ENCODE measurements at regions not wholly inside any gene's neighbourhood (a gene's known extent, or its start where the extent isn't known, plus 50 kb on each side); places are given as distances from the start of the nearest gene placed in this dataset.

DNA sequence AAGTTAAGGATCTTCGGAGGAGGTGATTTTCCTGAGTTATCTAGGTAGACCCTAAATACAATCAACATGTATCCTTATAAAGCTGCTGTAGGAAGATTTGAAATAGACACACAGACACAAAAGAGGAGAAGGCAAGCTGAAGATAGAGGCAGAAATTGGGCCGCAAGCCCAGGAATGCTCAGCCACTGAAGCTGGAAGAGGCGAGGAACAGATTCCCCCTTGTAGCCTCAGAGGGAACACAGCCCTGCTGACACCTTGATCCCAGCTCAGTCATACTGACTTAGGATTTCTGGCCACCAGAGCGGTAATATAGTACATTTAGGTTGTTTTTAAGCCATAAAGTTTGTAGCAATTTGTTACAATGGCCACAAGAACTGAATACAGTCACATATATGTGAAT, 90.9 kb downstream of the ETAA1 start (continued):
- TF ChIP-seq, protein P1, sequence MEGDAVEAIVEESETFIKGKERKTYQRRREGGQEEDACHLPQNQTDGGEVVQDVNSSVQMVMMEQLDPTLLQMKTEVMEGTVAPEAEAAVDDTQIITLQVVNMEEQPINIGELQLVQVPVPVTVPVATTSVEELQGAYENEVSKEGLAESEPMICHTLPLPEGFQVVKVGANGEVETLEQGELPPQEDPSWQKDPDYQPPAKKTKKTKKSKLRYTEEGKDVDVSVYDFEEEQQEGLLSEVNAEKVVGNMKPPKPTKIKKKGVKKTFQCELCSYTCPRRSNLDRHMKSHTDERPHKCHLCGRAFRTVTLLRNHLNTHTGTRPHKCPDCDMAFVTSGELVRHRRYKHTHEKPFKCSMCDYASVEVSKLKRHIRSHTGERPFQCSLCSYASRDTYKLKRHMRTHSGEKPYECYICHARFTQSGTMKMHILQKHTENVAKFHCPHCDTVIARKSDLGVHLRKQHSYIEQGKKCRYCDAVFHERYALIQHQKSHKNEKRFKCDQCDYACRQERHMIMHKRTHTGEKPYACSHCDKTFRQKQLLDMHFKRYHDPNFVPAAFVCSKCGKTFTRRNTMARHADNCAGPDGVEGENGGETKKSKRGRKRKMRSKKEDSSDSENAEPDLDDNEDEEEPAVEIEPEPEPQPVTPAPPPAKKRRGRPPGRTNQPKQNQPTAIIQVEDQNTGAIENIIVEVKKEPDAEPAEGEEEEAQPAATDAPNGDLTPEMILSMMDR (IDR thresholded peaks at IDR 0.05; ENCODE audit: low read depth, low read length, missing input control): no peak
- no peak for TF ChIP-seq RXRA (IDR thresholded peaks at IDR 0.05)
- TF ChIP-seq, protein P2, sequence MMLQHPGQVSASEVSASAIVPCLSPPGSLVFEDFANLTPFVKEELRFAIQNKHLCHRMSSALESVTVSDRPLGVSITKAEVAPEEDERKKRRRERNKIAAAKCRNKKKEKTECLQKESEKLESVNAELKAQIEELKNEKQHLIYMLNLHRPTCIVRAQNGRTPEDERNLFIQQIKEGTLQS (IDR thresholded peaks at IDR 0.05): no peak
- TF ChIP-seq HNF4G (IDR thresholded peaks at IDR 0.05): no peak
- no peak for TF ChIP-seq EGR1 (IDR thresholded peaks at IDR 0.05; ENCODE audit: low read depth in 2 of 2)

DNA sequence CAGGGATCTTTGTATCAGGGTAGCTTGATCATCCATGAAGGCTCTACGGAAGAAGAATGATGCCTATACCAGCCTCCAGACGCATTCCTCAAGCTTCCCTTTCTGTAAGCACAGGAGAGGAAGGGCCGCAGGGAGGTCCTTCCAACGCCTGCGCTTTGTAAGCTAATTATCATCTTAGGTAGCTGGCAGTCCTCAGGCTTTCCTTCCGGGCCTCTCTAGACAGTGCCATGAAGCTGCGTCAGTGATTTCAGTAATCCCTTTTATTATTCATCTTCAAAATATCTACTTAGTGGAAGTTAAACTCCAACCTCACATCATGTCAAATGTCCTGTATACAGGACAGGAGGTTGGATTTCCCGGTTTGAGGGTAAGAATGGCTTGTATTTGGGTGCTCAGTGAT, 92.3 kb downstream of the ETAA1 start:
- no peak for TF ChIP-seq SP1 (IDR thresholded peaks at IDR 0.05)
- TF ChIP-seq JUND (IDR thresholded peaks at IDR 0.05): no peak
- TF ChIP-seq FOXA1 (IDR thresholded peaks at IDR 0.05): no peak
- TF ChIP-seq, protein P2 (IDR thresholded peaks at IDR 0.05): no peak
- TF ChIP-seq, protein P1 (IDR thresholded peaks at IDR 0.05; ENCODE audit: low read depth, low read length, missing input control): no peak
- no peak for TF ChIP-seq FOXA2 (IDR thresholded peaks at IDR 0.05)
- TF ChIP-seq RAD21 (IDR thresholded peaks at IDR 0.05): no peak
- TF ChIP-seq, protein P3, sequence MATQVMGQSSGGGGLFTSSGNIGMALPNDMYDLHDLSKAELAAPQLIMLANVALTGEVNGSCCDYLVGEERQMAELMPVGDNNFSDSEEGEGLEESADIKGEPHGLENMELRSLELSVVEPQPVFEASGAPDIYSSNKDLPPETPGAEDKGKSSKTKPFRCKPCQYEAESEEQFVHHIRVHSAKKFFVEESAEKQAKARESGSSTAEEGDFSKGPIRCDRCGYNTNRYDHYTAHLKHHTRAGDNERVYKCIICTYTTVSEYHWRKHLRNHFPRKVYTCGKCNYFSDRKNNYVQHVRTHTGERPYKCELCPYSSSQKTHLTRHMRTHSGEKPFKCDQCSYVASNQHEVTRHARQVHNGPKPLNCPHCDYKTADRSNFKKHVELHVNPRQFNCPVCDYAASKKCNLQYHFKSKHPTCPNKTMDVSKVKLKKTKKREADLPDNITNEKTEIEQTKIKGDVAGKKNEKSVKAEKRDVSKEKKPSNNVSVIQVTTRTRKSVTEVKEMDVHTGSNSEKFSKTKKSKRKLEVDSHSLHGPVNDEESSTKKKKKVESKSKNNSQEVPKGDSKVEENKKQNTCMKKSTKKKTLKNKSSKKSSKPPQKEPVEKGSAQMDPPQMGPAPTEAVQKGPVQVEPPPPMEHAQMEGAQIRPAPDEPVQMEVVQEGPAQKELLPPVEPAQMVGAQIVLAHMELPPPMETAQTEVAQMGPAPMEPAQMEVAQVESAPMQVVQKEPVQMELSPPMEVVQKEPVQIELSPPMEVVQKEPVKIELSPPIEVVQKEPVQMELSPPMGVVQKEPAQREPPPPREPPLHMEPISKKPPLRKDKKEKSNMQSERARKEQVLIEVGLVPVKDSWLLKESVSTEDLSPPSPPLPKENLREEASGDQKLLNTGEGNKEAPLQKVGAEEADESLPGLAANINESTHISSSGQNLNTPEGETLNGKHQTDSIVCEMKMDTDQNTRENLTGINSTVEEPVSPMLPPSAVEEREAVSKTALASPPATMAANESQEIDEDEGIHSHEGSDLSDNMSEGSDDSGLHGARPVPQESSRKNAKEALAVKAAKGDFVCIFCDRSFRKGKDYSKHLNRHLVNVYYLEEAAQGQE (IDR thresholded peaks at IDR 0.05): no peak
- Histone ChIP-seq H3K4me3 (ENCODE audit: low read depth in 1 of 3, low read length in 3 of 3) (no peak overlapping the region), H3K27me3 (ENCODE audit: control insufficient read depth in 4 of 4, insufficient read depth in 4 of 4, low read length in 3 of 4) (peaks cover 0 to 2% (median 0%) of the 10 kb centered on the region in 4 donors), H3K4me1 (ENCODE audit: control insufficient read depth in 4 of 4, insufficient read depth in 4 of 4, low read length in 3 of 4) (no peaks in the 10 kb centered on the region), H3K36me3 (ENCODE audit: control insufficient read depth in 4 of 4, insufficient read depth in 3 of 4, low read depth in 1 of 4, low read length in 3 of 4) (no peaks in the 10 kb centered on the region), H3K27ac (ENCODE audit: low read depth in 1 of 2, low read length in 2 of 2) (no peak overlapping the region), H3K9ac (ENCODE audit: low read depth in 1 of 2, low read length in 2 of 2) (no peak overlapping the region), H3K9me3 (ENCODE audit: control insufficient read depth in 4 of 4, low read length in 3 of 4) (no peaks in the 10 kb centered on the region)
- WGBS: 87% methylated on average over 8 of the region's 8 CpGs
- no peak for DNase-seq (ENCODE audit: low spot score)

DNA sequence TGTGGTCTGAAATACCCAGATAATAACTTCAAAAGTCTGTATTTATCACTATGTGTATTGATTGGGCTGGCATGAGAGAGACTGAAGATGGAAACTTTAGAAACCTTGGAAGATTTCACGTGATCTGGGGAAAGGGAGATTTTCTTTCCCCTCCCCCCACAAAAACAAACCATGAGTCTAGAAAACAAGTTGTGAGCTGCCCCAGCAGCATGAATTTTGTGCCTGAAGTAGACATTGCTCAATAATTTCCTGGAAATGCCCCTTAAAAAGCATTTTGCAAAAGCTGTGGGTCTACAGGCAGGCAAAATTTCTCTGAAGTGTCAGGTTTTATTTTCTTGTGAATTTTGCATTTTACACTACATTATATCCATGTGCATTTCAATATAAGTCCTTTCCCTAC, 101.8 kb downstream of the ETAA1 start:
- Histone ChIP-seq H3K27me3 (ENCODE audit: control insufficient read depth in 4 of 4, insufficient read depth in 4 of 4, low read length in 3 of 4) (peaks cover 0 to 4% (median 0%) of the 10 kb centered on the region in 4 donors), H3K4me3 (ENCODE audit: low read depth in 1 of 3, low read length in 3 of 3) (no peak overlapping the region), H3K9ac (ENCODE audit: low read depth in 1 of 2, low read length in 2 of 2) (no peak overlapping the region), H3K9me3 (ENCODE audit: control insufficient read depth in 4 of 4, low read length in 3 of 4) (no peaks in the 10 kb centered on the region), H3K4me1 (ENCODE audit: control insufficient read depth in 4 of 4, insufficient read depth in 4 of 4, low read length in 3 of 4) (peaks cover 0 to 10% (median 5%) of the 10 kb centered on the region in 4 donors), H3K36me3 (ENCODE audit: control insufficient read depth in 4 of 4, insufficient read depth in 3 of 4, low read depth in 1 of 4, low read length in 3 of 4) (no peaks in the 10 kb centered on the region), H3K27ac (ENCODE audit: low read depth in 1 of 2, low read length in 2 of 2) (no peak overlapping the region)
- WGBS: 50% methylated on average over 1 of the region's 1 CpG
- no peak for TF ChIP-seq FOXA2 (IDR thresholded peaks at IDR 0.05)
- TF ChIP-seq JUND (IDR thresholded peaks at IDR 0.05): no peak
- no peak for TF ChIP-seq HNF4A (conservative IDR thresholded peaks at IDR 0.05)
- TF ChIP-seq RAD21 (IDR thresholded peaks at IDR 0.05): no peak
- DNase-seq (ENCODE audit: low spot score): no peak
